ENCODE measurements at regions not wholly inside any gene's neighbourhood (a gene's known extent, or its start where the extent isn't known, plus 50 kb on each side); places are given as distances from the start of the nearest gene placed in this dataset.

GRCh38 chr6:23969344-23969743 is 156.7 kb upstream of the NRSN1 start:
- peaks cover 9% of the 10 kb centered on the region for H3K9me3 ChIP-seq (replicated peaks)
- DNase-seq, result no peak
- no peaks in the 10 kb centered on the region for H3K36me3 ChIP-seq
- no peaks in the 10 kb centered on the region for H3K27me3 ChIP-seq (ENCODE audit: low read depth)
- intact Hi-C loops (cut with micrococcal nuclease), result no loop called here
- H3K4me3 ChIP-seq, result no peak overlapping the region
- no peak for TF ChIP-seq CTCF (IDR thresholded peaks at IDR 0.05; ENCODE audit: borderline replicate concordance)
- no peak overlapping the region for H3K27ac ChIP-seq (replicated peaks)
- no peaks in the 10 kb centered on the region for H3K4me1 ChIP-seq

- Histone ChIP-seq H3K27ac (replicated peaks) (no peak overlapping the region), H3K9me3 (replicated peaks) (peaks cover 9% of the 10 kb centered on the region), H3K36me3 (no peaks in the 10 kb centered on the region), H3K4me3 (no peak overlapping the region), H3K4me1 (no peaks in the 10 kb centered on the region), H3K27me3 (ENCODE audit: low read depth) (no peaks in the 10 kb centered on the region)
- DNase-seq, result no peak
- intact Hi-C loops (cut with micrococcal nuclease), result no loop called here
- TF ChIP-seq CTCF (IDR thresholded peaks at IDR 0.05; ENCODE audit: borderline replicate concordance), result no peak
These were observed 148.3 kb upstream of the NRSN1 start for GRCh38 chr6:23977706-23978105.

- no peak overlapping the region for H3K27ac ChIP-seq (replicated peaks)
- DNase-seq, result no peak
- H3K36me3 ChIP-seq, result no peaks in the 10 kb centered on the region
- H3K4me1 ChIP-seq, result no peaks in the 10 kb centered on the region
- H3K27me3 ChIP-seq (ENCODE audit: low read depth), result no peaks in the 10 kb centered on the region
- no peaks in the 10 kb centered on the region for H3K9me3 ChIP-seq (replicated peaks)
- no peak overlapping the region for H3K4me3 ChIP-seq
- no peak for TF ChIP-seq CTCF (IDR thresholded peaks at IDR 0.05; ENCODE audit: borderline replicate concordance)
- intact Hi-C loops (cut with micrococcal nuclease), result no loop called here
These were observed 145.1 kb upstream of the NRSN1 start for GRCh38 chr6:23980965-23981364.

GRCh38 chr6:23981923-23982322 is 144.1 kb upstream of the NRSN1 start:
- intact Hi-C loops (cut with micrococcal nuclease), result no loop called here
- Histone ChIP-seq H3K27me3 (ENCODE audit: low read depth) (no peaks in the 10 kb centered on the region), H3K36me3 (no peaks in the 10 kb centered on the region), H3K27ac (replicated peaks) (no peak overlapping the region), H3K4me3 (no peak overlapping the region), H3K9me3 (replicated peaks) (no peaks in the 10 kb centered on the region), H3K4me1 (no peaks in the 10 kb centered on the region)
- DNase-seq, result no peak
- no peak for TF ChIP-seq CTCF (IDR thresholded peaks at IDR 0.05; ENCODE audit: borderline replicate concordance)

GRCh38 chr6:23983735-23984134 is 142.3 kb upstream of the NRSN1 start:
- H3K9me3 ChIP-seq (replicated peaks), result no peaks in the 10 kb centered on the region
- DNase-seq, result no peak
- no peaks in the 10 kb centered on the region for H3K27me3 ChIP-seq (ENCODE audit: low read depth)
- H3K4me1 ChIP-seq, result no peaks in the 10 kb centered on the region
- H3K36me3 ChIP-seq, result no peaks in the 10 kb centered on the region
- TF ChIP-seq CTCF (IDR thresholded peaks at IDR 0.05; ENCODE audit: borderline replicate concordance), result no peak
- intact Hi-C loops (cut with micrococcal nuclease), result no loop called here
- H3K27ac ChIP-seq (replicated peaks), result no peak overlapping the region
- H3K4me3 ChIP-seq, result no peak overlapping the region

- no peak for DNase-seq
- H3K27me3 ChIP-seq (ENCODE audit: low read depth), result no peaks in the 10 kb centered on the region
- H3K4me3 ChIP-seq, result no peak overlapping the region
- no peaks in the 10 kb centered on the region for H3K4me1 ChIP-seq
- intact Hi-C loops (cut with micrococcal nuclease), result no loop called here
- no peaks in the 10 kb centered on the region for H3K36me3 ChIP-seq
- no peak for TF ChIP-seq CTCF (IDR thresholded peaks at IDR 0.05; ENCODE audit: borderline replicate concordance)
- no peaks in the 10 kb centered on the region for H3K9me3 ChIP-seq (replicated peaks)
- H3K27ac ChIP-seq (replicated peaks), result no peak overlapping the region
These were observed 141.0 kb upstream of the NRSN1 start for GRCh38 chr6:23985015-23985414.

All from left ventricle myocardium inferior (tissue), 1 donor.